Astrocyte of the cerebellum (primary cell): ENCODE measurements at regions not wholly inside any gene's neighbourhood (a gene's known extent, or its start where the extent isn't known, plus 50 kb on each side); places are given as distances from the start of the nearest gene placed in this dataset.

ENCODE experiments used
- DNase-seq: peaks from one replicate; pipeline ENCODE4 v3.0.0-alpha.2; 2011; ENCODE audit warnings: low read depth
- H3K4me3 ChIP-seq: 2 replicates; pipeline ENCODE4 v1.5.1; 2011; ENCODE audit warnings: mild to moderate bottlenecking, low read depth, low read length, moderate library complexity
- in situ Hi-C: cut with HindIII; loops from 2 replicates; pipeline ENCODE4 v1.10.0; 2017; ENCODE audit warnings: low sequenced_read_pairs
- TF ChIP-seq, protein P1 (sequence below): IDR thresholded peaks from 2 replicates; pipeline ENCODE4 v1.5.1; 2012; ENCODE audit warnings: low read length, low read depth, moderate library complexity, mild to moderate bottlenecking; ENCODE audit errors: missing control alignments

DNA sequence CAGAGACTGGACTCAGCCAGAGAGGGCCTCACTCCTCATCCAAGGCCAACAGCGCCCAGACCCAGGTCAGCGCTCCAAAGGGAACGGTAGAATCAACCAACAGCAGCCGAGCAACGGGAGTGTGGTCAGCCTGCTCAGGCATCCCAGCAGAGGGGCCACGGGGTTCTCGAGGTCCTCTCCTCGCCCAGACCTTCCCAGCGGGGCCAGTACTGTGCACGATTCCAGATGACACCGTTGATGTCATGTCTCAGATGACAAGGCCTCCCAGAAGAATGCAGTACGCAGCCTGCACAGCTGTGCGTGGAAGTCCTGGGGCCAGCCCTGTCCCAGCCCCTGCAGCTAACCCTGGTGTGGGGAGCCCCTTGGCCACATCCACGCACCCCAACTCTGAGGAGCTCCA is 141.0 kb upstream of the PPP1R26 start:
- in situ Hi-C loops = no loop called here
- H3K4me3 ChIP-seq = no peak overlapping the region
- no peak for DNase-seq
- TF ChIP-seq, protein P1, sequence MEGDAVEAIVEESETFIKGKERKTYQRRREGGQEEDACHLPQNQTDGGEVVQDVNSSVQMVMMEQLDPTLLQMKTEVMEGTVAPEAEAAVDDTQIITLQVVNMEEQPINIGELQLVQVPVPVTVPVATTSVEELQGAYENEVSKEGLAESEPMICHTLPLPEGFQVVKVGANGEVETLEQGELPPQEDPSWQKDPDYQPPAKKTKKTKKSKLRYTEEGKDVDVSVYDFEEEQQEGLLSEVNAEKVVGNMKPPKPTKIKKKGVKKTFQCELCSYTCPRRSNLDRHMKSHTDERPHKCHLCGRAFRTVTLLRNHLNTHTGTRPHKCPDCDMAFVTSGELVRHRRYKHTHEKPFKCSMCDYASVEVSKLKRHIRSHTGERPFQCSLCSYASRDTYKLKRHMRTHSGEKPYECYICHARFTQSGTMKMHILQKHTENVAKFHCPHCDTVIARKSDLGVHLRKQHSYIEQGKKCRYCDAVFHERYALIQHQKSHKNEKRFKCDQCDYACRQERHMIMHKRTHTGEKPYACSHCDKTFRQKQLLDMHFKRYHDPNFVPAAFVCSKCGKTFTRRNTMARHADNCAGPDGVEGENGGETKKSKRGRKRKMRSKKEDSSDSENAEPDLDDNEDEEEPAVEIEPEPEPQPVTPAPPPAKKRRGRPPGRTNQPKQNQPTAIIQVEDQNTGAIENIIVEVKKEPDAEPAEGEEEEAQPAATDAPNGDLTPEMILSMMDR = no peak

DNA sequence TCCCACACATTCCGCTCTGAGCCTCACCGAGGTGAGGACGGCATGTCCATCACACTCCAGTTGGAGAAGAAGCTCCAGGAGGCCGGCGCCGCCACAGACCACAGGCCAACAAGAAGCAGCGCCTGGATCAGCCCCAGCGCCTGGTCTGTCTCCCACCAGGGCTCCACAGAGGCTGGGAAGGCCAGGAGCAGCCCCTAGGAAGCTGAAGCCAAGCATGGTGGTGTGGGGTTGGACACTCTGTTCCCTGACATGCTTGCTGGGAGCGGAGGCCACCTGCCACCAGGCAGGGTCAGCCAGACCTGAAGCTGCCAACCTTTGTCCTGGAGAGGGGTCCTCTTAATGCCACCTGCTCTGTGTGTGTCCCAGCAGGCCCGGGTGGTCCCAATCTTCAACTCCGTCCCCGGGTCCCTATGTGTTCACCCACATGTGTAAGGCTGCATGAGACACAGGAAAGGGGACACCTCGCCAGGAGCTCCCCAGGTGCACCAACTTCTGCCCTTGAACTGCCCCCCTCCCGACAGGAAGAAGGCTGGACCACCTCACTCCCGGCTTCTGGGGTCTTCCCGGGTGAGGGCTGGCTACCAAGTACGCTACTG is 140.1 kb upstream of the PPP1R26 start:
- DNase-seq = no peak
- in situ Hi-C loops = no loop called here
- H3K4me3 ChIP-seq = no peak overlapping the region
- TF ChIP-seq, protein P1 = no peak

DNA sequence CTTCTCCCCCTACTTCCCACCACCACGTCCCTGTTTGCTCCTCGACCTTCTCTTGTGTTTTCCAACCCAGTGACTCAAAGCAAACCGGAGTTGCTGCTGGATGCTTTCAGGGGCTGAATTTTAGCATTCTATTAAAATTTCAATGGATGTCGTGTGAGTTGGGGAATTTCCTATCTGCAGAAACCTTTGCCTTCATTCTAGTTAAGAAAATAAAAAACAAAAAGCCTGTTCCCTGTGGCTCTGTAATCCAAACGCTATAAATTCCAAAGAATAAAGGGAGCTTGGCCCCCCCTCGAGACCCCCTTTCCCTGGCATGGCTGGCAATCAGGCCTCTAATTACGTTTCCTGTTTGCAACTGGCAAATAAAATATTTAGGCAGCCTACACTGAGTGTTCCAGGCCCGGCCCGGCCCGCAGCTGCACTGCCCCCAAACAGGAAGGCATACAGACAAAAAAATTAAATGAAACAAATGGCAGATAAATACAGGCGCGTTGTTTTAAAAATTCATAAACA is 139.4 kb upstream of the PPP1R26 start:
- DNase-seq = no peak
- no peak overlapping the region for H3K4me3 ChIP-seq
- in situ Hi-C loops = no loop called here
- TF ChIP-seq, protein P1 = no peak

DNA sequence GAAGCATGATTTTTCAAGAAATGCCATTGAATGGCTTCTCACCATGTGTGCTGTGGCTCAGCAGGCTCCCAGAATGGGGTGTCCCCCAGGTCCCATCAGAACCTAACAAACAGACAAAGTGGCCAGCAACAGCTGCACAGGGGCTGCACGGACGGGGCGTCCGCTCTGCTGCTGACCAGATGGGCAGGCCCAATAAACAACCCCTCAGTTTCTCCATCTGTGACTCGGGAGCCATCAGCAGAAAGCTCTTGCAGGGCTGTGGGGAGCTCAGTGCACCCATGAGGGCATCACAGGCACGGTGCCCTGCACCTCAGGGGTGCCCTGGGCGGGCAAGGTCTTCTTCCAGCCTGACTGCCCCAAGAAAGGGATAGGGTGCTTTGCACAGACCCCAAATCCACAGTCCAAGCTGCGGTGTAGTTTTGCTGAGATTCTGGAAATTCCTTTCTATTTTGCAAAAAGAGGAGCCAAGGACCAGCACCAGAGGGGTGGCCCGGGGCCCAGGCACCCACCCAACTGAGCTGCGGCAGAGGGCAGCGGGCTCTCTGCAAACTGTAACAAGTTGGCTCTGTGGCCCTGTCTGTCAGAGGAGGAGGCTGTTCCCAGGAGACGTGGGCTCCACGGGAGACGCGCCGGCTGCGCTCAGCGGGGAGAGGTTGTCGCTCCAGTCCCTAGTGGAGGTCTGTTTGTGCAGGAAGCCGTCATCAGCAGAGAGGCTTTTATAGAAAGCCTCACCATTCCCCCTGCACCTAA is 138.7 kb upstream of the PPP1R26 start:
- H3K4me3 ChIP-seq = no peak overlapping the region
- no peak for DNase-seq
- in situ Hi-C loops = no loop called here
- TF ChIP-seq, protein P1 = no peak

DNA sequence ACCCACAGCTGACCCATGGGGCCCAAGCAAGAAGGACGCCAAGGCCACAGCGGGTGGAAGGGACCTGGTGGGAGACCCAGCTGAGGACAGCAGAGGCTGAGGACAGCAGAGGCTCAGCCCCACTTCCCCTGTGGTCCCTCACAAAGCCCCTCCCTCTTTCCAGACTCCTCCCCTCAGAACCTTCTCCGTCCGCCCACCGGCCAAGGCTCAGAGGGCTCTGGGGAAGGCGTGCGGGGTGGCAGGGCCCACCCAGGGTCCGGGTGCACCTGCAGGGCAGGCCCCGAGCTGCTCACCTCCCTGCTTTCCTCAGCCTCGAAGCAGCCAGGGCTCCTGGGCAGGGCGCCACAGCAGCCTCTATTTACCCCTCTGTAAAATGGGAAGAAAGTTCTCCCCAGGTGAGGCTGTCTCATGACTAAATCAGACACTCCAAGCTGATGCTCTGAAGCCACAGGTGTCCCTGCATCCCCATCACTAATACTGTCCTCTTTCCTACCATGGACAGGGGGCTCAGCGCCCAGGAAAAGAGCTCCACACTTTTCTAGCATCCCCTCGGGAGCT is 137.9 kb upstream of the PPP1R26 start:
- no peak for DNase-seq
- in situ Hi-C loops = no loop called here
- TF ChIP-seq, protein P1 = no peak

DNA sequence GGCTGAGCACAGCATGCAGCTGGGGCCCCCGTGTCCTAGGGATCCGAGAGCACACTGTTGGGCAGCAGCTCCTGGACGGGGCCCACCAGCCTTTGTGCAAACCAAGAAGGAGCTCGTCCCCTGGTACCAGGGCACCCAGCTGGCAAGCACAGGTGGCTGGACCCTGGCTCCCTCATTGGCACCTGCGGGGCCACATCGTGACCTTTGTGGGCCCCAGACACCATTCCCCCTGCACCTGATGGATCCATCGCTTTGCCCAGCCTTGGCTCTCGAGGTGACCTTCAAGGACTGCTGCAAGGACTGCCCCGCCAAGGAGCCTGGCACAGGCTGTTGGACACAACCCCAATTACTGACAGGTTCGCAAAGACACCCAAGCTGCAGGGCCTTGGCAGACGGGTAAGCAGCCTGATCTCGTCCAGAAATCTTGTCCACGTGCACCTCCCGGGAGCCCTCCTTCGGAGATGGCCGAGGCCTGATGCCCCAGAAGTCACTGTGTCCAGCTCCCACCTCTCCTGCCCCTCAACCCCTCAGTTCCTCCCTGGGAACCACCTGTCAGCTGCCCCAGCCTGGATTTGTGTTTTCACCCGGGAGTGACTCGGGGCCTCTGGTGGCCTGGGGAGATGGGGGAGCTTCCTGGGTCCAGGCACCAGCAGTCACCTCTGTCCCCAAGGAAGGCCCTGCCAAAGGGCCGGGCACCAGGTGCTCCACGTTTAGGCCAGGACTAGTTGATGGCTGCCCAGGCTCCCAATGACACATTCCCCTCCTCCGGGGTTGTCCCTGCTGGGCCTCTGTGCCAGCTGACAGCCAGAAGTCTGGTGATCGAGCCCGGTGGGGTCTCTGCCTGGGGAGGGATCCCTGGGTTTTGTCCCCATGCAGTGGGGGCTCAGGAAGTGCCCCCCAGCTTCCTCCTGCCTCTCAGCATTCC is 137.1 kb upstream of the PPP1R26 start:
- in situ Hi-C loops = no loop called here
- no peak for DNase-seq

More for the DNA sequence above, 137.9 kb upstream of the PPP1R26 start:
- H3K4me3 ChIP-seq = no peak overlapping the region

More for the DNA sequence above, 137.1 kb upstream of the PPP1R26 start:
- no peak overlapping the region for H3K4me3 ChIP-seq
- TF ChIP-seq, protein P1 = no peak
